Sigmoid colon (tissue), 4 donors: ENCODE measurements at regions not wholly inside any gene's neighbourhood (a gene's known extent, or its start where the extent isn't known, plus 50 kb on each side); places are given as distances from the start of the nearest gene placed in this dataset.

Experiments used
- POLR2AphosphoS5 ChIP-seq, 4 donors: sonication (generic); formaldehyde crosslinking; IDR thresholded peaks; one replicate each; pipeline ENCODE4 v1.6.1; 2017; ENCODE audit warnings: antibody characterized with exemption in 4 of 4
- TF ChIP-seq, protein P1 (sequence below), 4 experiments: fragments of 450-650 bp in 3 of 4; fragments of 200-600 bp in 1 of 4; IDR thresholded peaks; one replicate each; pipeline ENCODE4 v1.5.1; 2016 to 2019; ENCODE audit warnings: antibody characterized with exemption in 4 of 4, mild to moderate bottlenecking in 3 of 4, moderate library complexity in 2 of 4

DNA sequence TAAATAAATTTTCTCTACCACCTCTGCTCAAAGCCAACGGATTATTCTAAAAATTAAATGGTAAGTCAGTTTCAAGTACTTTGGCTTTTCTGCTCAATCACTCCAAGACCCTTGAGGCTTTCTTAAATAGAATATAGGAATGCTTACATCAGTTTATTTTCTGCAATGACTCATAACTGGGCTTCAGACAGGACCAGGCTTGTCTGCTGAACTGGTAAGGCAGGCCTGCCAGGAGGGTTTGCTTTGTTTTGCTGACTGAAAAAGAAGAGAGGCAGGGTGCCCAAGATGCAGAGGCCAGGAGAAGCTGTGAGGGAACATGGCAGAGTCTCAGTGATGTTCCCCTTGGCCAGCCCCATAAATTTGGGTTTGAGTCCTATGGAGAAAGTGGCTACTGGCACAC lies 60.3 kb upstream of the EPB41L4A start:
- TF ChIP-seq POLR2AphosphoS5 (IDR thresholded peaks at IDR 0.05) = no peak
- TF ChIP-seq, protein P1, sequence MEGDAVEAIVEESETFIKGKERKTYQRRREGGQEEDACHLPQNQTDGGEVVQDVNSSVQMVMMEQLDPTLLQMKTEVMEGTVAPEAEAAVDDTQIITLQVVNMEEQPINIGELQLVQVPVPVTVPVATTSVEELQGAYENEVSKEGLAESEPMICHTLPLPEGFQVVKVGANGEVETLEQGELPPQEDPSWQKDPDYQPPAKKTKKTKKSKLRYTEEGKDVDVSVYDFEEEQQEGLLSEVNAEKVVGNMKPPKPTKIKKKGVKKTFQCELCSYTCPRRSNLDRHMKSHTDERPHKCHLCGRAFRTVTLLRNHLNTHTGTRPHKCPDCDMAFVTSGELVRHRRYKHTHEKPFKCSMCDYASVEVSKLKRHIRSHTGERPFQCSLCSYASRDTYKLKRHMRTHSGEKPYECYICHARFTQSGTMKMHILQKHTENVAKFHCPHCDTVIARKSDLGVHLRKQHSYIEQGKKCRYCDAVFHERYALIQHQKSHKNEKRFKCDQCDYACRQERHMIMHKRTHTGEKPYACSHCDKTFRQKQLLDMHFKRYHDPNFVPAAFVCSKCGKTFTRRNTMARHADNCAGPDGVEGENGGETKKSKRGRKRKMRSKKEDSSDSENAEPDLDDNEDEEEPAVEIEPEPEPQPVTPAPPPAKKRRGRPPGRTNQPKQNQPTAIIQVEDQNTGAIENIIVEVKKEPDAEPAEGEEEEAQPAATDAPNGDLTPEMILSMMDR (IDR thresholded peaks at IDR 0.05) = no peak
